Central memory CD8-positive, alpha-beta T cell (primary cell): ENCODE measurements at regions not wholly inside any gene's neighbourhood (a gene's known extent, or its start where the extent isn't known, plus 50 kb on each side); places are given as distances from the start of the nearest gene placed in this dataset.
"Not testable (repeated sequence)": the region's sequence is repeated elsewhere in the genome, so short reads cannot be mapped to it uniquely, and the experiment has no call there.

ENCODE experiments used
- ATAC-seq: fragments of 150-1000 bp; cut with Tn5 transposase; replicated peaks from 2 replicates; pipeline ENCODE4 v1.10.0; 2022; ENCODE audit warnings: mild to moderate bottlenecking, moderate FRiP score, moderate number of reproducible peaks; ENCODE audit not compliant: poor library complexity, severe bottlenecking; ENCODE audit errors: extremely low read depth
- DNase-seq, 2 donors: peaks; one replicate each; pipeline ENCODE4 v3.0.0; 2021; ENCODE audit warnings: low spot score in 2 of 2
- H3K27ac Mint-ChIP-seq: one replicate; pipeline ENCODE4 v1.8.0; 2022; ENCODE audit warnings: low read depth, mild to moderate bottlenecking, moderate library complexity, mixed read lengths
- H3K27me3 Mint-ChIP-seq: one replicate; pipeline ENCODE4 v1.8.0; 2022; ENCODE audit warnings: mixed read lengths
- H3K36me3 Mint-ChIP-seq: one replicate; pipeline ENCODE4 v1.8.0; 2022; ENCODE audit warnings: mild to moderate bottlenecking, moderate library complexity, mixed read lengths; ENCODE audit not compliant: insufficient read depth
- H3K4me1 Mint-ChIP-seq: one replicate; pipeline ENCODE4 v1.8.0; 2022; ENCODE audit warnings: mixed read lengths
- H3K4me3 Mint-ChIP-seq: one replicate; pipeline ENCODE4 v1.8.0; 2022; ENCODE audit warnings: mild to moderate bottlenecking, moderate library complexity, mixed read lengths
- H3K9me3 Mint-ChIP-seq: one replicate; pipeline ENCODE4 v1.8.0; 2022; ENCODE audit warnings: mixed read lengths

DNA sequence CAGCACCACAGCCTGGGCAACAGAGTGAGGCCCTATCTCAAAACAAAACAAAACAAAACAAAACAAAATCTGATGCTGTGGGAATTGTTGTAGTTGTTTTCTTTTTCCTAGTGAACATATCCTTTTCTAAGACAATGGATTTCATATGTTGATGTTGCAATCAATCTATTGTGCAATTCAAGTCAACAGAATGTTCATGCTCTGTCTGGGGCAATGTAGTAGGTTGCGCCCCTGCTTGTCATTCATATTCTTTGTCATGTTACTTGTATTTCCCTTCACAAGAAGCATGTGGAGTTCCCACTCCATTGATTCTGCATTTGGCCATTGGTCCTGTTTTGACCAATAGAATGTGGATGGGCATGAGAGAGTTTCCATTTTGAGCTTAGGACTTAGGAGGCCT lies 223.9 kb downstream of the DUSP10 start:
- no peaks in the 10 kb centered on the region for H3K27me3 Mint-ChIP-seq

DNA sequence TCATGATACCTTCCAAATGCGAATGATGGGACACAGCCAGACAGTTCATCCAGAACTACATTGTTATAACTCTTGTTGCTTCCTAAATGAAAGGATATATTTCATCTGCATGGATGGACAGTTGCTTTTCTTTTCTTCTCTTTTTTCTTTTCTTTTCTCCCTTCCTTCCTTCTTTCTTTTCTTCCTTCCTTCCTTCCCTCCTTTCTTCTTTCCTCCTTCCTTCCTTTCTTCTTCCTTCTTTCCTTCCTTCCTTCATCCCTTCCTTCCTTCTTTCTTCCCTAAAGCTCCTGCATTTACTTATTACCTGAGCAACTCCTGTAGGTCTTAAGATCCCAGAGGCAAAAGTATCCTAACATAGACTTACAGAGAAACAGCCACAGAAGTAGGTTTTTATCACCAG lies 221.6 kb downstream of the DUSP10 start:
- ATAC-seq (no peak), DNase-seq (no peak)
- Mint-ChIP-seq H3K27me3 (no peaks in the 10 kb centered on the region), H3K4me3 (no peak overlapping the region), H3K9me3 (no peaks in the 10 kb centered on the region), H3K27ac (no peak overlapping the region), H3K4me1 (peaks cover 16% of the 10 kb centered on the region), H3K36me3 (peaks cover 3% of the 10 kb centered on the region)

More for the DNA sequence above, 223.9 kb downstream of the DUSP10 start:
- Mint-ChIP-seq H3K4me1 (peaks cover 16% of the 10 kb centered on the region), H3K27ac (no peak overlapping the region), H3K36me3 (peaks cover 3% of the 10 kb centered on the region), H3K9me3 (no peaks in the 10 kb centered on the region), H3K4me3 (no peak overlapping the region)
- no peak for ATAC-seq
- DNase-seq = no peak

DNA sequence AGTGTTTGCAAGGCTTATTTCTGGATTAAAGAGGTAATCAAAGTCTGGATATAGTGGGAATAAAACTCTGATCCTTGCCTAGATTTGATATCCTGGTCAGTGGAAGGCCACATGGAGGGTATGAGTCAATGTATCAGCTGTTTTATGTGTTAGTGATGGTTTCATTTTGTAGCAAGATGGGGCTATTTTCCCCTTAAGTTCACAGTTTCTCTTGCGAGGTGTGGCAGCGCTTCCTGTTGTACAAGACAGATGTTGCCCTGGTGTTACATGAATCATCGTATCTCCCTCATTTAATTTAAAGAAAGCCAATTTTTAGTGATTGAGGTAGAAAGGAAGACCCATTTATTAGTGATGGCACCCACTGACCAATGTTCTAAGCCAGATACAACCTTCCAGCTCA lies 220.2 kb downstream of the DUSP10 start:
- DNase-seq = no peak
- Mint-ChIP-seq H3K27ac (peak overlapping the region; percentile 65), H3K36me3 (peaks cover 3% of the 10 kb centered on the region), H3K4me3 (peak overlapping the region; percentile 2), H3K4me1 (peaks cover 16% of the 10 kb centered on the region), H3K9me3 (no peaks in the 10 kb centered on the region), H3K27me3 (peaks cover 6% of the 10 kb centered on the region)
- ATAC-seq = peak; percentile 88

DNA sequence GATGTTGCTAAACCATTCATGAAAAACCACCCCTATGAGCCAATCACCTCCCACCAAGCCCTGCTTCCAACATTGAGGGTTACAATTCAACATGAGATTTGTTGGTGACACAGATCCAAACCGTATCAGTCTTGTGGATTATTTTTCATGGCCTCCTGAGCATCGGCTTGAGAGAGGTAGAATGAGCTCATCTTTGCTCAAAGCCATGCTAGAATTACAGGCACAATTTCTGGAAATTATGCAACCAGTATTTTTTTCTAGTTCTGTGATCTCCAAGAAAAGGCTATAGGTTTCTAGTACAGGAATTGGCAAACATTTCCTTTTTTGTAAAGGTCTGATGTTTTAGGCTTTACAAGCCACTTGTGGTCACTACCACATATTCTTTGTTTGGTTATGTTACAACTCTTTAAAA lies 219.4 kb downstream of the DUSP10 start:
- H3K4me3 Mint-ChIP-seq = no peak overlapping the region
- no peak for ATAC-seq

DNA sequence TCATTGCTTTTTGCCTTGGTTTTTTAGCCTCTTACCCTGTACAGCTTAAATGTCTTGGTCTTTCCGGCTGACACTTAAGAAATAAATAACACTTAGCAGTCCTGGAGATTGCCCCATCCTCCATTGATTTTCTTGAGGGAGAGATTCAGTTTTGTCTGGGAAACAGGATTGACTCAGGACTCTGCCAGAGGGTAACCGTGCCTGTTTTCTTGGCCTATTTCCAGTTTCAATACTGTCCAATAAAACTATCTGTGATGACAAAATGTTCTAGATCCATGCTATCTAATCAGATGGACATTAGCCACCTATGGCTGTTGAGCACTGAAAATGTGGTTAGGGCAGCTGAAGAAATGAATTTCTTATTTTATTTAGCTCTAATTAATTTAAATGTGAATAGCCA lies 216.1 kb downstream of the DUSP10 start:
- H3K27ac Mint-ChIP-seq = no peak overlapping the region
- peaks cover 20% of the 10 kb centered on the region for H3K27me3 Mint-ChIP-seq
- no peaks in the 10 kb centered on the region for H3K9me3 Mint-ChIP-seq
- H3K4me1 Mint-ChIP-seq = peaks cover 16% of the 10 kb centered on the region
- ATAC-seq = no peak
- peaks cover 2% of the 10 kb centered on the region for H3K36me3 Mint-ChIP-seq
- DNase-seq = no peak
- H3K4me3 Mint-ChIP-seq = no peak overlapping the region

More for the DNA sequence above, 219.4 kb downstream of the DUSP10 start:
- Mint-ChIP-seq H3K36me3 (peaks cover 3% of the 10 kb centered on the region), H3K9me3 (no peaks in the 10 kb centered on the region), H3K27ac (no peak overlapping the region), H3K27me3 (peaks cover 8% of the 10 kb centered on the region), H3K4me1 (peaks cover 16% of the 10 kb centered on the region)
- no peak for DNase-seq

DNA sequence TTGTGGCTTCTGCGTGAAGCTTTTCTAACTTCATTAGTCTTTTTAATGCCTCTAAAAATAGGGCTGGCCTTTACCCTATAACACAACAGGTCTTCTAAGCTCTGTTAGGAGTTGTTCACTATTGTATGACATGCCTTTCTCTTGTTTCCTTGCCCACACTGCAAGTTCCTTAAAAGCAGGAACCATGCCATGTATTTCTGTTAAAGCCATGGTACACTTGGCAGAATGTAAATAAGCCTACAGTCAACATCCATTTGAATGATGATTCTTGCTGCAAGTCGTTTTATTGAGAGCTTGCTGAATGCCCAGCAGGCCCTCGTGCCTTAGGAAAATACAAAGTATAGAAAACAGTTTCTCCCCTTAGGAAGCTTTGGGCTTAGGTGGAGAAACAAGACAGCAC lies 214.6 kb downstream of the DUSP10 start:
- Mint-ChIP-seq H3K4me3 (no peak overlapping the region), H3K27ac (no peak overlapping the region), H3K9me3 (no peaks in the 10 kb centered on the region), H3K36me3 (no peaks in the 10 kb centered on the region), H3K27me3 (peaks cover 36% of the 10 kb centered on the region), H3K4me1 (peaks cover 2% of the 10 kb centered on the region)
- DNase-seq (no peak), ATAC-seq (no peak)

DNA sequence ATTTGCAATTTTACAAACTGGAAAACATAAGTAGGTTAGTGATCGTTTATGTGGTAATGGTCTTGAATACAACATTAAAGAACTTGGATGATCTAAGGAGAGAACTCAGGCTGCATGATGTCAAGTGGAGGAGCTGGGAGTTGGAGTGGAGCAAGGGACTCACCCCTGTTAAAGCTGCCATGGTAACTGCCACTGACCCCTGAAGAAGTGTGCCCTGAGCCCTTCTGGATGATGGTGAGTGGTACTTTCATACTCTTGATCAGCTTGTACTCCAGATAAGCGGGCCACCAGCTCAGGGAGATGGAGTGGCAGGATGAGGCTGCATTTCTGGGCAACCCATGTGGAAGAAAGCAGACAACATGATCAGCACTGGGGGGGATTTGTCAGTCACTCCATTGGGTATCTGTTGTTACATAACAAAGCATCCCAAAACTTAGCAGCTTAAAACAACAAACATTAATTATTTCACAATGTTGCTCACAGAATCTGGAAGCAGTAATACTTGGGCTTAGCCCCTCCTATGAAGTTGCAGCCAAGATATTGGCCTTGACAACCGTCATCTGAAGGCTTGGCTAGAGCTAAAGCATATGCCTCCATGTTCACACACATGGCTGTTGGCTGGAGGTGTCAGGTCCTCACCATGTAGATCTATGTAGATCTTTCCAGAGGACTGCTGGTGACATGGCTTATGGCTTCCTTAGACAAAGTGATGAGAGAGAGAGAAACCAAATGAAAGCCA lies 213.8 kb downstream of the DUSP10 start:
- H3K27me3 Mint-ChIP-seq = peaks cover 43% of the 10 kb centered on the region
- H3K4me3 Mint-ChIP-seq = no peak overlapping the region
- H3K9me3 Mint-ChIP-seq = no peaks in the 10 kb centered on the region
- H3K36me3 Mint-ChIP-seq = no peaks in the 10 kb centered on the region
- no peaks in the 10 kb centered on the region for H3K4me1 Mint-ChIP-seq
- no peak for DNase-seq
- no peak overlapping the region for H3K27ac Mint-ChIP-seq
- no peak for ATAC-seq

DNA sequence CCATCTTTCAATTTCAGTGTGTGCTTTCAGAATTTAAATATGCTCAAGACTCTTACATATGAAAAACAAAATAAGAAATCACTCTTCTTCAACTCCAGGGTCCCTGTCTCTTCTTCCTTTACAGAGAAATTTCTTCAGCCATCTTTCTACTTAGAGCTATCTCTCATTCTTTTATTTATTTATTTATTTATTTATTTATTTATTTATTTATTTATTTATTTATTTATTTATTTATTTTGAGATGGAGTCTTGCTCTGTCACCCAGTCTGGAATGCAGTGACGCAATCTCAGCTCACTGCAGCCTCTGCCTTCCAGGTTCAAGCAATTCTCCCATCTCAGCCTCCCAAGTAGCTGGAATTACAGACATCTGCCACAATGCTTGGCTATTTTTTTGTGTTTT lies 211.7 kb downstream of the DUSP10 start:
- H3K4me1 Mint-ChIP-seq, H3K4me3 Mint-ChIP-seq, ATAC-seq, H3K27ac Mint-ChIP-seq, H3K9me3 Mint-ChIP-seq, DNase-seq, H3K36me3 Mint-ChIP-seq: not testable (repeated sequence)
- peaks cover 55% of the 10 kb centered on the region for H3K27me3 Mint-ChIP-seq

DNA sequence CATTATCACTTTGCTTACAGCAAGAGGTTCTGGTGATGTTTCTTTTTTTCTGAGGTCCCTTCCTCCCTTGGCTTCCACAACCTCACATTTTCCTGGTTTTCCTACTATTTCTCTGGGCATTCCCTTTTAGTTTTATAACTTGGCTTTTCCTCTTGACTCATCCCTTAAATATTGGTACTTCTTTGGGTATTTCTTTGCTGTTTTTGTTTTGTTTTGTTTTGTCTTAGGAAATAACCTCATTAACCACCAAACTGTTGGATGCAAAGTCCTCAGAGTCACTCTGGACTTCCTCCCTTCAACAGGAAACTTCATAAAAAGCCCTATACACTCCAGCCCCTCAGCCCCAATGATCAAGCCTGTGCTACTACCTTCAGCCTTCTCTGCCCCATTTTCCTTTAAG lies 211.1 kb downstream of the DUSP10 start:
- no peak overlapping the region for H3K27ac Mint-ChIP-seq
- H3K27me3 Mint-ChIP-seq = peaks cover 61% of the 10 kb centered on the region
- H3K36me3 Mint-ChIP-seq = no peaks in the 10 kb centered on the region
- no peaks in the 10 kb centered on the region for H3K4me1 Mint-ChIP-seq
- H3K4me3 Mint-ChIP-seq = no peak overlapping the region
- ATAC-seq (no peak), DNase-seq (no peak)
- H3K9me3 Mint-ChIP-seq = no peaks in the 10 kb centered on the region

DNA sequence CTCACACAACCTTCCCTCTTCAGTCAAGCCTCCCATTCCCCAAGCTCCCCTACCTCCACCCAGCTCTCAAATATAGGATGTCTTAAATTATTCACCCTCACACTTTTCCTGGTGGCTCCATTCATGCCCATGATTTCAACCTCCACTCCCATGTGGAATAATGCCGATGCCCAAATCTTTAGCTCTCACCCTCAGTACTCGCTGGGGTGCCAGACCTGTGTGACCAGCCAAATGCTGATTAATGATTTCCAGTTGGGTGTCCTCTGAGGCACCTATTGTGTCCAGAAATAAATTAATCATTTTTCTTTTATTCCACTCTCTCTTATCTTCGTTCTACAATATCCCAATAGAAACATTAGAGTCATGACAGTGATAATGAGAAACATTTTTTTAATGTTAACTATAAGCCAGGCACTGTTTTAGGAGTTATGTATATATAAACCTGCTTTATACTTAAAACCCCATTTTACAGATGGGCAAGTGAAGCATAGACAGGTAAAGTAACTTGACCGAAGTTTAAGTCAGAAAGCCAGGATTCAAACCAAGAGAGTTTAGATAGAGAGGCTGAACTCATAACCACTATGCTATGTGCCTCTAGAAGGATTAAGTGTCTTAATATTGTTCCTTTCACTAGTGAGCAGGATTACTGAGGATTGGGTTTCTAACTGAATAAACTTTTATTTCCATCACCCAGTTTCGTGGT lies 209.7 kb downstream of the DUSP10 start:
- no peak for DNase-seq
- peaks cover 67% of the 10 kb centered on the region for H3K27me3 Mint-ChIP-seq
- no peaks in the 10 kb centered on the region for H3K9me3 Mint-ChIP-seq
- H3K27ac Mint-ChIP-seq = no peak overlapping the region
- no peak overlapping the region for H3K4me3 Mint-ChIP-seq
- ATAC-seq = no peak
- no peaks in the 10 kb centered on the region for H3K36me3 Mint-ChIP-seq
- no peaks in the 10 kb centered on the region for H3K4me1 Mint-ChIP-seq

DNA sequence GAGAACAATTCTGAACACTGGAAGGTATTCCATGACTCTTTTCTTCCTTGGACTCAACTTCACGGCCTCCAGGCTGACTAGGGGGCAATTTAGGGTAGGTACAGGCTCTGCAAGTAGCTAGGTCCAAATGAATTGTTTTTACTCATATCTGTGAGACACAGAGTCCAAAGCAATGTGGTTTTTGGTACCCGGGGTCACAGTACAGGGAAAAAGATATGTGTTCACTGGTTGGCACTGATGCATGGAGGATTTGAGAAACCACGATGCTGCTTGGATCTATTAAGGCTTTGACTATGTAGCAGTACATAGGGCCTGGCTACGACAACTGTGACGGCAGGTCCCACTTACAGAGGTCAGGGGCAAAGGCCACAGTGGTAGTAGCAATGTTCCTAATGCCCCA lies 200.6 kb downstream of the DUSP10 start:
- Mint-ChIP-seq H3K4me3 (no peak overlapping the region), H3K9me3 (no peaks in the 10 kb centered on the region), H3K27ac (no peak overlapping the region), H3K4me1 (no peaks in the 10 kb centered on the region), H3K36me3 (no peaks in the 10 kb centered on the region), H3K27me3 (peaks cover 55% of the 10 kb centered on the region)
- DNase-seq = no peak
- ATAC-seq = no peak

DNA sequence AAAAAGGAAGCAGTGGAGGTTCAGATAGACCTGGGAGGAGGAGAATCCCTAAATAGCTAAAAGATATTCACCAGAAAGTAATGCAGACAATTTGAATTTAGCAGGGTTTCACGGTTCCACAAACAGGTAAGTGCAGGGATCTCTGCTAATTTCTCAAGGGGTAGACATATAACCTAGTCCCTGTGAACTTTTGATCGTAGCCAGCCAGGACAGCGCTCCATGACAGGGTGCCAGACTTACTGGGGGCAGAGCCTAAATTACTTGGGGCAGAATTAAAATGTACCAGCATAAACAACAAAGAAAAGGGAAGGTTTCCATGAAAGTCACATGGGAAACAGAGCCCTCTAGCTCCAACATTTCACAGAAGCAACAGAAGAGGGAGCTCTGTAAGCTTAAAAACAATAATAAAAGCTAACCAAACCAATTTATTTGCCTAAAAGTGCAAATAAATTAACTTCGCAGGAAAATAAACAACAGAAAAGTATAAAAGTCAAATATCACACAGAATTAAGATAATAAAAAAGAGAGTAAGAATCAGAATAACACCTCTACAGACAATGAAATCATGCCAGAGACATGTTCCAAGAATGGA lies 198.3 kb downstream of the DUSP10 start:
- Mint-ChIP-seq H3K4me1 (no peaks in the 10 kb centered on the region), H3K27ac (no peak overlapping the region), H3K9me3 (no peaks in the 10 kb centered on the region), H3K4me3 (no peak overlapping the region), H3K27me3 (peaks cover 32% of the 10 kb centered on the region), H3K36me3 (no peaks in the 10 kb centered on the region)
- DNase-seq (no peak), ATAC-seq (no peak)

DNA sequence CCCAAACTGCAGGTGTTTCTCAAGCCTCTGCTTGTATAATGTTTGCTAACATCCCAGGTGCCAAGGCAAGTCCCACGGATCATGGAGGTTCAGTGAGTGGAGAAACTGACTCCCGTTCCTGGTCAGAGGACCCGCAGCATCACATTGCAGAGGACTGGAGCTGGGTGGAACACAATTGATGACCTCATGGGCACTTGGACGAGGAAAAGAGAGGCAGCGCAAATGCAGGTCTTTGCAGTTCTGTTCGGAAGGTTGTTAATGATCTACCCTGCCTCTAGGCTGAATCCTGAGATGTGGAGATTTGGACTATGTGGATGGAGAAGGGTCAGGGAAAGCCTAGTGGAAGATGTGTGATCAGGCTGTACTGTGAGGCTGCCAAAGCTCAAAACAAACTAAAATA lies 192.9 kb downstream of the DUSP10 start:
- ATAC-seq = no peak

More for the DNA sequence above, 192.9 kb downstream of the DUSP10 start:
- no peak for DNase-seq
- no peaks in the 10 kb centered on the region for H3K36me3 Mint-ChIP-seq
- H3K4me1 Mint-ChIP-seq = no peaks in the 10 kb centered on the region
- no peaks in the 10 kb centered on the region for H3K9me3 Mint-ChIP-seq
- no peaks in the 10 kb centered on the region for H3K27me3 Mint-ChIP-seq
- no peak overlapping the region for H3K4me3 Mint-ChIP-seq
- H3K27ac Mint-ChIP-seq = no peak overlapping the region
